Kidney capillary endothelial cell (primary cell): ENCODE measurements at regions not wholly inside any gene's neighbourhood (a gene's known extent, or its start where the extent isn't known, plus 50 kb on each side); places are given as distances from the start of the nearest gene placed in this dataset.

Experiments
- DNase-seq: peaks from one replicate; pipeline ENCODE4 v3.0.0-alpha.2; 2018; ENCODE audit warnings: low spot score

- DNase-seq, result no peak
These were observed 67.6 kb upstream of the CTSC start for GRCh38 chr11:88404932-88405710.

- no peak for DNase-seq
These were observed 66.9 kb upstream of the CTSC start for GRCh38 chr11:88404391-88404790.

GRCh38 chr11:88402784-88403183 lies 65.2 kb upstream of the CTSC start:
- DNase-seq, result peak; percentile 32

- DNase-seq, result peak; percentile 66
These were observed 64.7 kb upstream of the CTSC start for GRCh38 chr11:88402192-88402715.

GRCh38 chr11:88398791-88399570 lies 61.4 kb upstream of the CTSC start:
- no peak for DNase-seq

GRCh38 chr11:88398372-88398771 lies 60.8 kb upstream of the CTSC start:
- peak; percentile 56 for DNase-seq

GRCh38 chr11:88390254-88390653 lies 52.7 kb upstream of the CTSC start:
- no peak for DNase-seq

GRCh38 chr11:88387957-88388356 lies 50.4 kb upstream of the CTSC start:
- DNase-seq, result no peak
